Endothelial cell (in vitro differentiated cells): ENCODE measurements at regions not wholly inside any gene's neighbourhood (a gene's known extent, or its start where the extent isn't known, plus 50 kb on each side); places are given as distances from the start of the nearest gene placed in this dataset.

Experiments used
- DNase-seq: peaks from one replicate; pipeline ENCODE4 v3.0.0; 2021; ENCODE audit warnings: low spot score
- H3K27ac Mint-ChIP-seq: one replicate; pipeline ENCODE4 v1.8.0; 2021; ENCODE audit warnings: mixed read lengths, inconsistent platforms; ENCODE audit not compliant: unreplicated experiment
- H3K27me3 Mint-ChIP-seq: one replicate; pipeline ENCODE4 v1.8.0; 2021; ENCODE audit warnings: mild to moderate bottlenecking, moderate library complexity, mixed read lengths, inconsistent platforms; ENCODE audit not compliant: unreplicated experiment
- H3K36me3 Mint-ChIP-seq: one replicate; pipeline ENCODE4 v1.8.0; 2021; ENCODE audit warnings: mild to moderate bottlenecking, low read depth, mixed read lengths, inconsistent platforms; ENCODE audit not compliant: unreplicated experiment
- H3K4me1 Mint-ChIP-seq: one replicate; pipeline ENCODE4 v1.8.0; 2021; ENCODE audit warnings: mild to moderate bottlenecking, mixed read lengths, inconsistent platforms; ENCODE audit not compliant: unreplicated experiment
- H3K4me3 Mint-ChIP-seq: one replicate; pipeline ENCODE4 v1.8.0; 2021; ENCODE audit warnings: mild to moderate bottlenecking, mixed read lengths, inconsistent platforms; ENCODE audit not compliant: unreplicated experiment
- H3K9me3 Mint-ChIP-seq: one replicate; pipeline ENCODE4 v1.8.0; 2021; ENCODE audit warnings: mixed read lengths, inconsistent platforms; ENCODE audit not compliant: unreplicated experiment
- TF ChIP-seq, protein P1 (sequence below): fragments of 200-600 bp; sonication (generic); IDR thresholded peaks from one replicate; pipeline ENCODE4 v1.5.0; 2021; ENCODE audit warnings: antibody characterized with exemption; ENCODE audit not compliant: unreplicated experiment

GRCh38 chr15:70309716-70310115, 212.0 kb upstream of the TLE3 start:
- Mint-ChIP-seq H3K4me3 (no peak overlapping the region), H3K27ac (no peak overlapping the region), H3K27me3 (peaks cover 5% of the 10 kb centered on the region), H3K4me1 (peaks cover 12% of the 10 kb centered on the region), H3K9me3 (no peaks in the 10 kb centered on the region), H3K36me3 (no peaks in the 10 kb centered on the region)
- DNase-seq = no peak
- TF ChIP-seq, protein P1, sequence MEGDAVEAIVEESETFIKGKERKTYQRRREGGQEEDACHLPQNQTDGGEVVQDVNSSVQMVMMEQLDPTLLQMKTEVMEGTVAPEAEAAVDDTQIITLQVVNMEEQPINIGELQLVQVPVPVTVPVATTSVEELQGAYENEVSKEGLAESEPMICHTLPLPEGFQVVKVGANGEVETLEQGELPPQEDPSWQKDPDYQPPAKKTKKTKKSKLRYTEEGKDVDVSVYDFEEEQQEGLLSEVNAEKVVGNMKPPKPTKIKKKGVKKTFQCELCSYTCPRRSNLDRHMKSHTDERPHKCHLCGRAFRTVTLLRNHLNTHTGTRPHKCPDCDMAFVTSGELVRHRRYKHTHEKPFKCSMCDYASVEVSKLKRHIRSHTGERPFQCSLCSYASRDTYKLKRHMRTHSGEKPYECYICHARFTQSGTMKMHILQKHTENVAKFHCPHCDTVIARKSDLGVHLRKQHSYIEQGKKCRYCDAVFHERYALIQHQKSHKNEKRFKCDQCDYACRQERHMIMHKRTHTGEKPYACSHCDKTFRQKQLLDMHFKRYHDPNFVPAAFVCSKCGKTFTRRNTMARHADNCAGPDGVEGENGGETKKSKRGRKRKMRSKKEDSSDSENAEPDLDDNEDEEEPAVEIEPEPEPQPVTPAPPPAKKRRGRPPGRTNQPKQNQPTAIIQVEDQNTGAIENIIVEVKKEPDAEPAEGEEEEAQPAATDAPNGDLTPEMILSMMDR = no peak

GRCh38 chr15:70308735-70309434, 211.2 kb upstream of the TLE3 start:
- DNase-seq = no peak
- Mint-ChIP-seq H3K4me3 (no peak overlapping the region), H3K4me1 (peaks cover 12% of the 10 kb centered on the region), H3K36me3 (no peaks in the 10 kb centered on the region), H3K27me3 (peaks cover 5% of the 10 kb centered on the region), H3K9me3 (no peaks in the 10 kb centered on the region), H3K27ac (no peak overlapping the region)
- TF ChIP-seq, protein P1 = no peak

DNA sequence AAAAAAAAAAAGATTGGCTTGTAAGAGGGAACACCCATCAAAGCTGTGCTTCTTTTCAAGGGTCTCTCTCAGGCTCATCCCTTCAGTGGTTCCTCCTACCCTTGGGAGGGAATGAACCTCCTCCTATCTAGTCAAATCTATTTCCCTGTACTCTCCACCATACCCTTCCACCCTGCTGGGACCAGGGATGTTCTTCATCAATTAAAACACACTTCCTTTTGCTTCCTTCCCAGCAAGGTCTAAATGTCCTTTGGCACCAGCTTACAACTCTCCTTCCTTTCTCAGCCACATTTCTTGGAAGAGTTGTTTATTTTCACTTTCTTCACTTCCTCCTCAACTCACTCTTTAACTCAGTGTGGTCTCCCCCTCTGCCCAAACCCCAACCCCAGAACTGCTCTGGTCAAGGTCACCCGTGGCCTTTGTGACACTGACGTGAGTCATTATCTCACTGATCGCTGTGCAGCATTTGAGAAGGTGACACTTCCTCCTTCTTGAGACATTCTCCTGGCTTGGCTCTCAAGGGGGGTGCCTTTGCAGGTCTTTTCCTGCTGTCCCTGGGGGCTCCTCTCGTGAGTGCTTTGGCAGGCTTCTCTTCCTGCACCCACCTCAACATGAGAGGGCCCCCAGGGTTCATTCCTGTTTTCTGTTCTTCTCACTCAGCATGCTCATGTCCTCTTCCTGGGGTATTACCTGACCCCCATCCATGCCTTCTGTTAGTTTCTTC, 210.5 kb upstream of the TLE3 start:
- Mint-ChIP-seq H3K27me3 (peaks cover 5% of the 10 kb centered on the region), H3K4me3 (no peak overlapping the region), H3K9me3 (no peaks in the 10 kb centered on the region), H3K36me3 (no peaks in the 10 kb centered on the region), H3K27ac (no peak overlapping the region), H3K4me1 (peaks cover 12% of the 10 kb centered on the region)
- no peak for DNase-seq
- TF ChIP-seq, protein P1 = no peak

GRCh38 chr15:70306582-70306981, 208.9 kb upstream of the TLE3 start:
- H3K36me3 Mint-ChIP-seq = no peaks in the 10 kb centered on the region
- H3K4me3 Mint-ChIP-seq = no peak overlapping the region
- TF ChIP-seq, protein P1 = no peak
- no peak overlapping the region for H3K27ac Mint-ChIP-seq
- no peak for DNase-seq
- peaks cover 5% of the 10 kb centered on the region for H3K27me3 Mint-ChIP-seq
- H3K9me3 Mint-ChIP-seq = no peaks in the 10 kb centered on the region
- peaks cover 12% of the 10 kb centered on the region for H3K4me1 Mint-ChIP-seq

GRCh38 chr15:70306081-70306480, 208.4 kb upstream of the TLE3 start:
- Mint-ChIP-seq H3K36me3 (no peaks in the 10 kb centered on the region), H3K27ac (no peak overlapping the region), H3K9me3 (no peaks in the 10 kb centered on the region), H3K4me3 (no peak overlapping the region), H3K4me1 (peaks cover 12% of the 10 kb centered on the region), H3K27me3 (peaks cover 5% of the 10 kb centered on the region)
- DNase-seq = no peak
- TF ChIP-seq, protein P1 = no peak
